NCI-H748 (cell line): ENCODE measurements at regions not wholly inside any gene's neighbourhood (a gene's known extent, or its start where the extent isn't known, plus 50 kb on each side); places are given as distances from the start of the nearest gene placed in this dataset.
A peak's percentile ranks its signal among the peaks of the same experiment; 100 is the strongest.
"Not testable (repeated sequence)": the region's sequence is repeated elsewhere in the genome, so short reads cannot be mapped to it uniquely, and the experiment has no call there.

Experiments used
- DNase-seq: peaks from one replicate; lab custom pipeline; 2025; ENCODE audit not compliant: unreplicated experiment; lab: John Stamatoyannopoulos, UW

DNA sequence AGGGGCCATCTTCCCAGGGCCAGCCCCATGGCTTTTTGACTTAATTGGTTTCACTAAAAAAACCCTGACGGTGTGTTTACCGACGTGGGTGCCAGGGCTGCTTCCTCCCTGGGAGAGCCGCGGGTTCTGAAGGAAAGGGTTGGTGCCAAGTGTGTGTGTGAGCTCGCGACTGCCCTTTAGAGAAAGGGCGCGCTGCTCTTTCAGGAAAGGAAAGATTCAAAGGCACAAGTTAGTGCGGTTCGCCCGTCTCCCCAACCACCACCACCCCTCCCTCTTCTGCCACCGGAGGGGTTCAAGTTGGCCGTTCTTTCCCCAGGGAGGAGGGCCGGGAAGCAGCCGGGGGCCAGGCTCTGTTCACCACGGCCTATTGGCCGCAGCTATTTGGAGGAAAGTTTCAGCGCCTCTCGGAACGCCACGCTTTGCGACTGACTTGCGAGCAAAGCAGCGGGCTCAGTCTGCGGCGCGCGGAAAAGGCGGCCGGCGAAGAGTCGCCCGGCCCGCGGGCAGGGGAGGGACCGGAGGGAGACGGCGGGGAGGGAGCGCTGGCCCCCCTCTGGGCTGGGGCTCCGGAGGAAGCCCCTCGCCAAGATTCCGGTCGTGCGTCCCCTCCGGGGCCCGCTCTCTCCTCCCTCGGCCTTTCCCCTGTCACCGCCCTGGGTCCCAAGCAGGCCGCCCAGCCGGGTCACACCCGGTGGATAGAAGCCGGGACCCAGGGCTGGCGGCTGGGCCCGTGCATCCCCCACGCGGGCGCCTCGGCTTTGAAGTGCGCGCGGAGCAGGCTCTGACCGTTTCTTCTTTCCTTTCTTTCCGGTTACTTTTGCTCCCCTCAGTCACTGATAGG is 165.9 kb upstream of the PPP1R3A start:
- DNase-seq: peak; percentile 84

DNA sequence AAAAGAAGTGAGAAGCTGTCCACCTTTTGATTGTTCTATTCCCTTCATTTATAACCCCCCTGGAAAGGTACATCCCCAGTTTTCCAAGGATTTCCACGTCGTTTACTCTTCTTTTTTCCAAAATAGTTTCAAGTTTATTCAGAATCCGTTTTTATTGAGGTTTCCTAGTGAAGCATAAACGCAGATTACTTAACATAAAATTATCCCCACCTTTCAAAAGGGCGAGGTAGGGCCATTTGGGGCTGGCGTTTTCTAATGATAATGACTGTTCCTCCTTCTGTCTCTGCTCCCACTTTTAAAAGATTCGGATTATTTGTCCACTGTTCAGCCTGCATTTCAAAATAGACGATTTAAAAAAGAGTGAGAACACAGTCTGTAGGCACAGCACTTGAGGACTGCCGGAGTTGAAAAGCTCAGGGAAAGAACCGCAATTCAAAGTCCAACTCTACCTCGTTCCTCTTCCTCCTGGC is 165.2 kb upstream of the PPP1R3A start:
- DNase-seq: no peak

DNA sequence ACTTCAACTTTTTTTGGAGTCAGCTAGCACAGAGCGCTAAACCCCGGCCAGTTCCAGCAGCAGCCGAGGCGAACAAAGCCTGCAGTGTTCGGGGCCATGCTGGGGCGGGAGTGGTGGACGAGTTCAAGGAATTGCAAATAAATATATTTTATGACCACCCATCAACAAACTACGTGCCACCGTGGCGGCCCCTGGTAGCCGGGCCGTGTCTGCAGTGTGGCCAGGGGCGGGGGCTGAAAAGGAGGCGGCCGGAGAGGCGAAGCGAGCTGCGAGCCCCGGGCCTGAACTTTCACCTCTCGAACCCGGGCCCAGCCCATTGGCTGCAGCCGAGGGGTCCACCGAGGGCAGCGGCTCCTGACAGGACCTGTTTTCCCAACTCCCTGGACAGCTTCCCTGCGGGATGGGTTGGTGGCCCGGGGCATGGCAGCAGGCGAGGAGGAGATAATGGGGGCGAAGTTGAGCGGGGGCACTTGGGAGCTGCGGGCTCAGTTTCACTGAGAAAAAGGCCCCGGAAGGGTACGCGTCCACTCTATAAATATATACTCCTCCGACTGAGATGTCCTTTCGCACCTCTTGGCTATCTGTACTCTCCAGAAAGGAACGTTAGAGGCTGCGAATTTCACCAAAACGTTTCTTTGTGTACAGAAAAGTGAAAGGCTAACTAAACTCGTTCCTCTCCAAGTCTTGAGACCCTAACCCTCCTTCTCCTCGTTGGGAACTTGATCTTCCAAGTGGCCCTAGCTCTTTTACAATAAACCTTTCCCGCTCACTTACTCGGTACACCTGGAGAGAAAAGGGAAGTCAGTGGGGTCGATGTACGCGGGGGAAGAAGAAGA is 164.6 kb upstream of the PPP1R3A start:
- no peak for DNase-seq

DNA sequence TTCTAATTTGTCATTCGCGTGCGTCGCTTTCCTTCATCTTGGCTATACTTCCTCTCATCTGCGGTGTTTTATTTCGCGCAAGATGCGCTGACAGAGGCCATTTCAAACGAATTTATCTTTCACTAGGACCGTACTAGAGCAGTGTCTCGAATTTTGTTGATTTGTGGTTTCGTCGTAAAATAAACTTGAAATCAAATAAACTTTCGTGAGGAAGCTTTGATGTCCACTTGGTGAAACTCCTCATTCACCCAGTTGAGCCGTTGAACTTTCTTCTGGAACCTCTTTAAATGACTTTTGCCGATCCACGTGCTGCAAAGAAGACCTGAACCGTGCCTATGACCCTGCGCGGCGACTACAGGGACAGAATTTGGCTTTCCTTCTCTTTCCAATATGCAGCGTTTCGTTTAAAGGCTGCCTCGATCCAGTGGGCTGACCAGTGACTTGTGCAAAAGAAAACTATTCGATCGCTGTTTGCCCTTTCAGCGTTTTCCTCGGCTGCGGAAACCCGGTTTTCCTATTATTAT is 163.9 kb upstream of the PPP1R3A start:
- DNase-seq: no peak

DNA sequence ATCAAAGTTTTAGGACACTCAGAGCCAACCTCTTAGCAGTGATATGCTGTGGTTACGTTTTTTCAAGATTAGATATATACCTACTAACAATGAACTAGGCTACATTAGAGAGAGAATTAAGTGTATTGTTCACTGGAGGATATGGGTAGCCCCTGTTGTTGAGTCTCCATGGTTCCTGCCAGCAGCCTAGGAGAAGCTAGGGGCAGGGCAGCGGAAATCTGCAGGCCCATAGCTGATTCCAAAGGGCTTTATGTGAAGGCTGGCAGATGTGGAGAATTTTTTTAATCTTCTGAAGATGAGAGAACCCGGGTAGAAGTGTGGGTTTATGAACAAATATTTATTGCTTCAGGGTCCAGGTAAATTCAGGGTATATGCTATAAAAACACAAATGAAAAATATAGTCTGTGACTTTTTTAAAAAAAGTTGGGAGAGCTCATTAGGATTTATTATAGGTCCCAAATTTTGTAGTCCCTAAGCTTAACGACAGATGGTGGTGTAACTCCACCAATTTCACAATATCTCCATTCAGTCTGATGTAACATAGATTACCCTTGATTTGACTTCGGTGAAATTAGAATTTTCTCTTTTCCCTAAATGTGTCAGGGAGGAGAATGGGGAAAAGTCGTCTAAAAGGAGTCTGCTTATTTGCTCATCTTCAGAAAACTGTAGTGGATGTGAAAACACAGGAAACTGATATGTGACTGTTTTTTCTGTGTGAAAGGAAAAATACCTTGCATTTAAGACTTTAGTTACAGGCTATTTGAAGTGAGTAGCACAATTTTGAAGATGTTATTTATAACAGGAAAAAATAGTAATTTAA is 163.0 kb upstream of the PPP1R3A start:
- peak; percentile 77 for DNase-seq

DNA sequence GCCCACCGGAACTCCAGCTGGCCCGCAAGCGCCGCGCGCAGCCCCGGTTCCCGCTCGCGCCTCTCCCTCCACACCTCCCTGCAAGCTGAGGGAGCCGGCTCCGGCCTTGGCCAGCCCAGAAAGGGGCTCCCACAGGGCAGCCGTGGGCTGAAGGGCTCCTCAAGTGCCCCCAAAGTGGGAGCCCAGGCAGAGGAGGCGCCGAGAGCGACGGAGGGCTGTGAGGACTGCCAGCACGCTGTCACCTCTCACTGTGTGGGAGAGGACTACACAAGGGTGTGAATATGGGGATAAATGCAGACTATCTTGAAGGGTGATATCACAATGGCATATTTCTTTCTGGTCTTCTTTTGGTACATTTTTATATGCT is 158.3 kb upstream of the PPP1R3A start:
- DNase-seq: not testable (repeated sequence)

DNA sequence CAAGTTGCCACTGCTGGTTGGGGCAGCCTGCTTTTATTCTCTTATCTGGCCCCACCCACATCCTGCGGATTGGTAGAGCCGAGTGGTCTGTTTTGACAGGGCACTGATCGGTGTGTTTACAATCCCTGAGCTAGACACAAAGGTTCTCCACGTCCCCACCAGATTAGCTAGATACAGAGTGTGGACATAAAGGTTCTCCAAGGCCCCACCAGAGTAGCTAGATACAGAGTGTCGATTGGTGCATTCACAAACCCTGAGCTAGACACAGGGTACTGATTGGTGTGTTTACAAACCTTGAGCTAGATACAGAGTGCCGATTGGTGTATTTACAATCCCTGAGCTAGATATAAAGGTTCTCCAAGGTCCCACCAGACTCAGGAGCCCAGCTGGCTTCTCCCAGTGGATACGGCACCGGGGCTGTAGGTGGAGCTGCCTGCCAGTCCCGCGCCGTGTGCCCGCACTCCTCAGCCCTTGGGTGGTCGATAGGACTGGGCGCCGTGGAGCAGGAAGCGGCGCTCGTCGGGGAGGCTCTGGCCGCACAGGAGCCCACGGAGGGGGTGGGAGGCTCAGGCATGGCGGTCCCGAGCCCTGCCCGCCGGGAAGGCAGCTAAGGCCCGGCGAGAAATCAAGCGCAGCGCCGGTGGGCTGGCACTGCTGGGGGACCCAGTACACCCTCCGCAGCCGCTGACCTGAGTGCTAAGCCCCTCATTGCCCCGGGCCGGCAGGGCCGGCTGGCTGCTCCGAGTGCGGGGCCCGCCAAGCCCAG is 157.8 kb upstream of the PPP1R3A start:
- DNase-seq: not testable (repeated sequence)

DNA sequence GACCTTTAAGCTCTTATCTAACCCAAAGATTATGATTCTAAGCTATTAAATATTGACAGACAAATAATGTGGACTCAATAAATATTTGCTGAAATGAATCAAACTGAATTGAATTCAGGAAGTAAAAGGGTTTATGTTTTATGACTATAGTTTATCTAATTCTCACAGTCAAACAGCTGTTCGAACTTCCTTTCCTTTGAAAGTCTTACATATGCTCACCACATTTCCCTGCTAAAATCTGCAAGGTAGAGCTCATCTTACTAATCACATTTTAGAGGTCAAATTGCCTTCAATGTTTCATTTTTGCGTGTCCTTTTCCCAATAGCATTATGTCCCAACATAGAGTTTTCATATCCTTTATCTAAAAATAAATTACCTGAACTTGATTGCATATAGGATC is 154.9 kb upstream of the PPP1R3A start:
- DNase-seq: no peak

DNA sequence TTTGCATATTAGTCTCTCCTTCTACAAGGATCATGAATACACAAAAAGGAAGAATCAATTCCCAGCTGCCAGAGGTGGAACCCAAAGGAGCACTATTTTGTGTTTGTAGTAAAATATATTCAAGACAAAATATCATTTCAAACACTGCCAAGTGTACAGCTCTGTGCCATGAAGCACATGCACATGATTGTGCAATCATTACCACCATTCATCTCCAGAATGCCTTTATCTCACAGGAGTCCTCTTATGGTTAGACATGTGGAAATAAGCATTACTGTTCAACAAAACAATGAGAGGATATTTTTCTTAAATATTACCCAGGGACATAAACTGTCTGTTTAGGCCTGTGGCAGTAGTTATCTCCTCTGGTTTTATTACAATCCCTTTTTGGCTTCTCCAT is 151.4 kb upstream of the PPP1R3A start:
- no peak for DNase-seq

DNA sequence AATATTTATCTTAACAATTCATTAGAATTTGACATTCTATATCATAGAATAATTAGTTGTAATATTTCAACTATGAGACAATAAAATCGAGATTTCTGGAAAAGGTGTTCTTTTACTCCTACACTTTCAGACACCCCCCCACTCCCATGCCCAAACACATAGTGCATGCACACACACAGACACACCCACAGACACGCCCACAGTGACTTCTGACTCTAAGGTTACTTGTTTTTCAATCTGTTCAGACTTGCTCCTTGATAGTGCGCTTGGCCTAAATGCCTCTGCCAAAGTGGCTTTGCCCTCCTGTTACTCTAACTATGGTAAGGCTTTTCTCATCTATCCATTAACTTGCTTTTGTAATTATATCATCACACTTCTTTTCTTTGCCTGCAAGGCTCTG is 144.0 kb upstream of the PPP1R3A start:
- peak; percentile 18 for DNase-seq

DNA sequence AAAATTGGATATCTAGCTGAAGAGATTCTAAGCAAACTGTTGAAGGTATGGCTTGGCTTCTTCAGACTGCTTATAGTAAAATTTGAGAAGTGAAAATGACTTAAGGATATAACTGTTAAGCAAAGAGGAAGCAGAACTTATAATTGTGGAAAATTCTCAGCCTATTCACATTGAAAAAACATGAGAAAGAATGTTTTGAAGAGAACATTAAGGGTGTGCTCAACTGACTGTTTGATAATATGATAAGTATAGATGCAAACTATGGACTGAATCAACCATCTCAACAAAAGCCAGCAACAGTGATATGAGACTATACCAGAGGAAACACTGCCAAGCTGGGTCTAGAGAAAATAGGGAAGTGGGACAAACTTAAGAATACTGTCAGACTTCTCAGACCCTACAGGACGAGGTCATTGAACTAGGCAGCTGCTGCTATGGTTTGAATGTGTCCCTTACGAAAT is 133.1 kb upstream of the PPP1R3A start:
- no peak for DNase-seq

DNA sequence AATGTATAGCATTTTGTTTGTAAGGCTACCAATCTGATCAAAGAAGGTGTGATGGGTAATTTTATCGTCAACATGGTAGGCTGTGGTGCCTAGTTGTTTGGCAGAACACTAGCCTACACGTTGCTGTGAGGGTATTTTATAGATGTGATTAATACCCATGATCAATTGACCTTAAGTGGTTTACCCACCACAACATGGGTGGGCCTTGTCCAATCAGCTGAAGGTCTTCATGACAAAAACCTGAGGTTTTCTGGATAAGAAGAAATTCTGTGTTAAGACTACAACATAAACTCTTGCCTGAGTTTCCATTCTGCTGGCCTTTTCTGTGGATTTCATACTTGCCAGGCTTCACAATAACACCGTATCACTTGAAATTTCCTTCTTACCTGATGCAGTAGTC is 131.8 kb upstream of the PPP1R3A start:
- DNase-seq: no peak

DNA sequence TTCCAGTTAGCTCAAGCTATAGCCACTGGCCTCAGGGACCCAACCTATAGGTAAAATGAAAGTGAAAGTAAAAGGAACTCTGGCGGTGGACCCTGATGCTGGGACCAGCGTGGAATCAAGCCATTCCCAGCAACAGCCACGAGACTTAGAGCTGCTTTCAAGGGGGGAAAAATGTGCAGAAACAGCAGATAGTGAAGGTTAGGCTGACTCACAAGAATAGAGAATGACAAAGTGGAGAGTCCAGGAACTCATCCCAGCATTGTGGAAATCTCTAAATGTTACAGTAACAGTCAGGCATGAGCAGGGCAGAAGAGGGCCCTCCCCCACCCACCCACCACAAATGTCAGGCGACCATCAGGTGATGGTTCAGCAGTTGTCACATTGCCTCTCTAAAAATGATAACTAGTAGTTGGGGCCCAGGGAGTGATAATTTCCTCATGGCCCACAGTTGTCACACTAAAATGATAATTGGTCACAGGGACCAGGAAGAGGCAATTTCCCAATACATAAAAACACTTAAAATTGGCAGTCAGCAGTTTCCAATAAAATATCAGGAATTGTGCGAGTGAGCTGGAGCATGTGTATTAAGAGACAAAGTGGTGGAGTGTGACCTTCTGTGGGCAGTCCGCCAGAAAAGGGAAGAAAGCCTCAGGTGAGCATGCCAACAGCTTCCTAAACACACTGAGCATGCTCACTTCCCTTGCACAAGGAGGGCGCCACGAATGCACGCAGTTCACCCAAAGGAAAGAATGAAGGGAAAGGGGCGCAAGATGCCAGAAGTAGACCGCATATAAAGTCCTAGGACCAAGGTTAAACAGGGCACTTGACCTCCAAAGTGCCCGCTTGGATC is 129.8 kb upstream of the PPP1R3A start:
- peak; percentile 40 for DNase-seq

DNA sequence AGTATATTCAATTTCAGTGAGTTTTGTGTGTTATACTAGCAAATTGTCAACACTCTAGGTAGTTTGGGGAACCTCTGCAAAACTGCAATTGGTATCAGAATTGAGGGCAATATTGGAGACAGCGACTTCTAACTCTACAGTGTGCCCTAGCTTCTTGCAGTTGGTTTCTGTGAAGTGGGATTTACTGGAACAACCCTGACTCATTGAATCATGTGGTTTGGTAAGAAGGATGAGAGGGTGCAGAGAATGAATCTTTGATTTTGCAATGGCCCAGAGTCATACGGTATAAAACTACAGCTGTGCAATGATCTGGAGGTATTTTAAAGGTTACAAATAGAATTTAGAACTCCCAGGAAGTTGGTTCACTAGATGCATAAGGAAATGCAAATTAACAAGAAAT is 129.1 kb upstream of the PPP1R3A start:
- DNase-seq: no peak

DNA sequence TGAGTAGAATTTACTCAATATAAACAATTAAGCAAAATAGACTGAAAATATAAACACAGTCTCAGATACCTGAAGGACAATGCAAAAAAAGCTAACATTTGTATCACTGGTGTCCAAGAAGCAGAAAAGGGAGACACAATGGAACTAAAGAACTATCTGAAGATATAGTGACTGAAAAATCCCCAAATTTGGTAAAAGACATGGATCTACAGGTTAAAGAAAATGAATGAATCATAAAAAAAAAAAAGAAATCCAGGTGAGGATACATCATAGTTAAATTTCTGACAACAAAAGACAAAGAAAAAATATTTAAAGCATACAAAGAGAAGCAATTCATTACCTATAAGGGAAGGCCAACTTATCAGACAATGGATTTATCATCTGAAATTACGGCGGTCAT is 114.7 kb upstream of the PPP1R3A start:
- no peak for DNase-seq

DNA sequence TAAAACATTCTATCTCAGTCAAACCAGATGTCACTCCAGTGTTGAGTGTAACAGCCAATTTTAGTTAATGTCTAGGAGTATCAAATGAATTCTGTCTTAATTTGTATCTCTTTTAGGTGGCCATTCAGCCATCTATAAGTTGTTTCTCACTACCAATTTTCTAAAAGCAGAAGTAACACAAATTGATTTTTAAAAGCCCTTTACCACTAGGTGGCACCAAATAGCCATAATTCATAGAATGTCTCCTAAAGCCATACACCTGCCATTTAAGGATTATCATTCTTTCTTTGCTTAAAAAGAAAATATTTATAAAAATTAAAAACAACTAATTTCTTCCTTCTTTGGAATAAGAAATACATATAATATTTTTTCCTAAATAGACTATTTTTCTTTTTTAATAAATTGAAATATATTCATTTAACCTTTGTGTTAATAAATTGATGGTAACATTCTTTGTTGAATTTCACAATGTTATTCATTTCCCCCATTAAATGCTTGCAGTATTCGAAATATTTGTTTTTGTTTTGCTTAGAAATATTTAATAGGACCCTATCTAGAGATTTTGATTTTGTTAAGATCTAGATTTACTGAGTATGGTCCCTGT is 107.8 kb upstream of the PPP1R3A start:
- peak; percentile 82 for DNase-seq

DNA sequence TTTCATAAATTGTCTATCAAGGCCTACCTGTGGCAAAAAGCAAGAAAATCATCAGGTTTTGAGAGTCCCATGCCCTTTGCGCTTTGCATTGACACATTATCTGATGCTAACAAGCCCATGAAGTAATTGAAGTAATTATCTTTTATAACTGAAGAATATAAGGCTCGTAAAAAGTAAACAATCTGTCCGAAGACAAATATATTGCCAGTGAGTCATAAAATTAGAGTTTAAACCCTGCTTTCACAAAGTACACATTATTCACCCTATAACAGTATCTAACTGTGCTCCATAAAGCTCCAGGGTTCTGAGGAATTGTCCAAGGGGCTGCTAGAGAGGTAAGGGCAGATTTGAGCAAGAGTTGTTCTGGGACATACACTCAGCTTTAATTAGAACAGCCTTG is 102.3 kb upstream of the PPP1R3A start:
- DNase-seq: peak; percentile 91

DNA sequence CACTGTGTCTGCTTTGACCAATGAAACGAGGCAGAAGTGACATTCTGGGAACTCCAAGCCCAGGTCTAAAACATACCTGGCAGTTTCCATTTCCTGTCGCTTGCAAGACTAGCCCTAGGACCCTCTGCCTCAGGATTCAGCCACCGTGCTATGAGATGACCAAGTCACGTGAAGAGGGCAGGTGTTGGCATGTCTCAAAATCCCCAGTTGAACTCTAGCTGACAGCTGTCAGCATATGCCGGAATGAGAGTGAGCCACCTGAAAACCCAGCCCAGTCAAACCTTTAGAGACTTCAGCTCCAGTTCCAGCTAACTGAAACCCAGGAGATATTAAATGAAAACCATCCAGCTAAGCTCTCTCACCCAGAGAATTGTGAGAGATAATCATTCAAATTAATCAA is 89.9 kb upstream of the PPP1R3A start:
- peak; percentile 57 for DNase-seq

DNA sequence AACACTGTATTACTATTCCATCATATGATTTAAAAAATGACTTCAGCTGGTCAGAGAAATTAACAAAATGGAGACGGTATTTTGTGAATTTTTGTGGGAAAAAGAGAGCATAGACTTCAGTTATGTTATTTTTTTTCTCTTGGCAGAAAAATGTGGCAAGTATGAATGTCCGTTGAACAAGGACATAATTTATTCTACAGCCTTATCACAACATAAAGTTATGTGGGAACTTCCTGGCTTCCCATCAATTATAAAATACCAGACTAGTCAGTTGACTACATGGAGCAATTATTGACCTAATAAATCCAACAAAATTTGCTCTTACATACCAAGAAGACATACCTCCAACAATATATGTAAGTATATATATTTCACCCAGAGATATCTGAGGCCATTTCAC is 88.6 kb upstream of the PPP1R3A start:
- no peak for DNase-seq
